Jurkat, Clone E6-1 (cell line): ENCODE measurements at regions not wholly inside any gene's neighbourhood (a gene's known extent, or its start where the extent isn't known, plus 50 kb on each side); places are given as distances from the start of the nearest gene placed in this dataset.

Source experiments
- DNase-seq: peaks from one replicate; pipeline ENCODE4 v3.0.0-alpha.2; 2011; ENCODE audit warnings: low read depth, low spot score
- H3K4me3 ChIP-seq: 2 replicates; pipeline ENCODE4 v1.5.1; 2011; ENCODE audit warnings: mild to moderate bottlenecking, low read length, control low read depth, moderate library complexity

DNA sequence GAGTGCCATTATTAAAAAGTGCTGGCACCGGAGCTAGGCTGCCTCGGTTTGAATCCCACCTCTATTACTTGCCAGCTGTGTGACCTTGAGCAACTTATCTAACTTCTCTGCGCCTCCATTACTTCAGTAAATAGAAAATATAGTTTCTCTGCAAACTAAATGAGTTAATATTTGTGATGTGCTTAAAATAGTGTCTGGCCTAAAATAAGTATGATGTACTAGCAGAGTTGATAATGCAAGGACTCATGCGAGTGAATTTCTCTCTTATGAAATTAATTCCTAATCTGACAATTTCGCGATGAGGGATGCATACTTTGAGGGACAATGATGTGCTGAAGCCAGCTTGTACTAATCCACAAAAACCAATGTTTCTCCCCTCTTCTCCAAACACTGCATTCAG is 180.8 kb upstream of the NTF3 start:
- H3K4me3 ChIP-seq: no peak overlapping the region
- no peak for DNase-seq

- DNase-seq: no peak
- no peak overlapping the region for H3K4me3 ChIP-seq
Measured at GRCh38 chr12:5251786-5252185, 180.1 kb upstream of the NTF3 start.

DNA sequence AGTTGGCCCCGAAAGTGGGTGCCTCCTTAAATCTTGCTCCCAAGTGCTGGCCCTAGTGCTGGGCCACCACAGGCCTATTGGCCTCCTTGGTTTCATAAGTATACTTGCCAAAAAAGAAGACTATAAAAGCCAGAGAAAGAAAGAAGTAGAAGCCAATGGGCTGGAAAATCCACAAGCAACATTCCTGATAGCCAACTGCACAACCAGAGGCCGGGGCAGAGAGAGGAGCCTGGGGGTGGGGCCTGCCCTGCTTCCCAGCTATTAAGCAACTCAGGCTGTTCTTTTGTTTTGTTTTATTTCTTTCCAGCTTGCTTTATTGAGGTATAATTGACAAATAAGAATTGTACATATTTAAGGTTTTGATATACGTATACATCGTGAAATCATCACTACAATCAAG is 177.2 kb upstream of the NTF3 start:
- H3K4me3 ChIP-seq: no peak overlapping the region
- no peak for DNase-seq

- no peak for DNase-seq
- no peak overlapping the region for H3K4me3 ChIP-seq
Measured at GRCh38 chr12:5257763-5258495, 174.0 kb upstream of the NTF3 start.

DNA sequence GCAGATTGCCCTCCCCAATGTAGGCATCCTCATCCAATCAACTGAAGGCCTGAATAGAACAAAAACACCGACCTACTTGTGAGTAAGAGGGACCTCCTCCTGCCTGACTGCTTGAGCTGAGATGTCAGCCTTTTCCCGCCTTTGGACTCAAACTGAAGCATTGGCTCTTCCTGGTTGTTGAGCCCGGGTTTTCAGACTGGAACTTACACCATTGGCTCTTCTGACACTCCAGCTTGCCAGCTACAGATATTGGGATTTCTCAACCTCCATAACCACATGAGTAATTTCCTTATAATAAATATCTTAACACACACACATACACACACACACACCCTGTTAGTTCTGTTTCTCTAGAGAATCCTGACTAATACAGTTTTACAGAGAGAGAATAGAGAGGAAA is 173.4 kb upstream of the NTF3 start:
- DNase-seq: no peak
- H3K4me3 ChIP-seq: no peak overlapping the region

DNA sequence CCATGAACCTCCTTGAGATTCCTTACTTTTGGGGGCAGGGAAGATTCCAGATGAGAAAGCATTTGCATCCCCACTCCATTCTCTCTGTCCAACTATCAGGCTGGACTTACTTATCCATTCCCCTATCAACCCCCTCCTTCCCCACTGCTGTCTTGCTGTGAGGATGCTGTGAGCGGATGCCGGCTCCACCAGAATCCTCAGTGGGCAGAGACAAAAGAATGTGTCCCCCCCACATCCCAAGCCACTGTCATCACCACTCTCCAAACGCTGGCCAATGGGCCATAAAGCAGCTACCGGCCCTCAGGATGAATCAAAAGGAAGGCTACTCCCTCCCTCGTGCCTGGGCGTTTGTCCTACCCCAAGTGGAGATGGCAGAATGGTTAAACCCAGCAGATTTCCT is 173.0 kb upstream of the NTF3 start:
- H3K4me3 ChIP-seq: no peak overlapping the region
- no peak for DNase-seq

- DNase-seq: no peak
- H3K4me3 ChIP-seq: no peak overlapping the region
Measured at GRCh38 chr12:5259523-5259922, 172.4 kb upstream of the NTF3 start.

GRCh38 chr12:5260086-5260485 is 171.8 kb upstream of the NTF3 start:
- DNase-seq: no peak
- H3K4me3 ChIP-seq: no peak overlapping the region

DNA sequence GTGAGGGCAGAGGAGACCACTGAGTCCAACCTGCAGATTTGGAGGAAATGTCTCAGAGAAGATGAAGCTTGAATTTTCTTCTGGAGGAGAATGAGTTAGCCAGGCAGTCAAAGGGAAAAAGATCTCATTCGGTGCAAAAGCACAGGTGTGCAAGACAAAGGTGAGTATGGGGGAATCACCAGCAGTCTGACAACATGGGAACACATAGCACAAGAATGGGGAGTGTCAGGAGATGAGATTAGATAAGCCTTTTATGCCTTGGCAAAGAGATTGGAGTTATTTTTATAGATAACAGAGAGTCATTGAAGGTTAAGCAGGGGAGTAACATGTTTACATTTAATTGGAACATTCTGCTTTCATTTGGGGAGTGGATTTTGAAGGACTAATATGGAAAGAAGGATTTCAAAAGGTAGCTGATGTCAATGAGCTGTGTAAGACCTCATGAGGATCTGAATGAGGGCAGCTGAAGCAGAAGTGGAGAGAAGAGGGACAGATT is 171.3 kb upstream of the NTF3 start:
- H3K4me3 ChIP-seq: no peak overlapping the region
- no peak for DNase-seq

GRCh38 chr12:5262450-5262849 is 169.5 kb upstream of the NTF3 start:
- no peak for DNase-seq

GRCh38 chr12:5262885-5263284 is 169.0 kb upstream of the NTF3 start:
- DNase-seq: no peak
- H3K4me3 ChIP-seq: no peak overlapping the region

More at GRCh38 chr12:5262450-5262849, 169.5 kb upstream of the NTF3 start:
- H3K4me3 ChIP-seq: no peak overlapping the region

DNA sequence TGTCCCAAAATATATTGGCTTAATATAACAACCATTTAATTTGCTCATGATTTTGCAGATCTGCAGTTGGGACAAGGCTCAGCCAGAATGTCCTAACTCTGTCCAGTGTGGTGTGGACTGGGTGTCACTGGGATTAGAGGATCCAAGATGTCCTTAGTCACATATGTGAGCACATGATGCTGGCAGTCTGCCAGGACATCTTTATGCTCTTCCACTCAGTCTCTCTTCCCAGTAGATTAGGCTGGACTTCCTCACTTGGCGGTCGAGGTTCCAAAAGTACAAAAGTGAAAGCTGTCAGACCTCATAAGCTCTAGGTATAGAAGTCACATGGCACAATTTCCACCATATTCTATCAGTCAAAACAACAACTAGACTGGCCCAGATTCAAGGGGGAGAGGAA is 167.9 kb upstream of the NTF3 start:
- DNase-seq: no peak
- H3K4me3 ChIP-seq: no peak overlapping the region

- H3K4me3 ChIP-seq: no peak overlapping the region
- DNase-seq: no peak
Measured at GRCh38 chr12:5267603-5268423, 164.1 kb upstream of the NTF3 start.

GRCh38 chr12:5268424-5269210 is 163.3 kb upstream of the NTF3 start:
- no peak overlapping the region for H3K4me3 ChIP-seq
- DNase-seq: no peak

DNA sequence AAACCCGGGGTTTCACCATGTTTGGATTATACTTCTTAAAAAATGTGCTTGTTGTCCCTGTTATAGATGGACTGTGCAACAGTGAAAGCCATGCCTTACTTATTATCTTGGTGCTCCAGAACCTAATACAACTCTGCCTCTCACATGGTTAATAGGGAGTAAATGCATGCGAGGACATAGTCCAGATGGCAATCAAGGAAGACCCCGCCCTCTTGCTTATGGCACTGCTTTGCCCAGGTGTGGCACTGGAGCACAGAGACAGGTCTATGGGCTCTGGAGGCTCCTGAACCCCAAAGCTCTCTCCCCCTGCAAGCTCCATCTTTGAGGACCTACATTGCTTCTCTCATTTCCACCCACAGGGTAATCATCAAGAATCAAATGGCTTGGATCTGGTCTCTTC is 162.1 kb upstream of the NTF3 start:
- DNase-seq: no peak
- no peak overlapping the region for H3K4me3 ChIP-seq

GRCh38 chr12:5272018-5272785 is 159.7 kb upstream of the NTF3 start:
- DNase-seq: no peak
- no peak overlapping the region for H3K4me3 ChIP-seq

DNA sequence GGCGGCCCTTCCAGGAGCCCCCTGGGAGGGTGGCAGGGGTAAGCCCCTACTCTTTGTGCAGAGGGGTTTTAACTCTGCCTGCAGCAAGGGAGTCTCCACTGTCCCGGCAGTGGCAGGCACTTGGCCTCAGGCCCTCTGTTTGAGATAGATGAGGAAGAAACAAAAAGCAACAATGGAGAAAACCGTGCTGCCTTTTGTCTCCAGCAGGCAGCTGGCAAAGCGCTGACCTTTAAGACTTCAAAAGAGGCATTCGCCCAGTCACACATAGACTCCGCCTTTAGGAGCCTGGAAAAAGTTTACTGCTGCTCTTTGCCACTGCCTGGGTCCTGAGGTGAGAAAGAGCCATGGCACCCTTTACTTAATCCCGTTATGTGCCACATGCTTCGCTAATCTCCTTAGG is 158.2 kb upstream of the NTF3 start:
- H3K4me3 ChIP-seq: no peak overlapping the region
- DNase-seq: no peak

GRCh38 chr12:5276327-5276880 is 155.5 kb upstream of the NTF3 start:
- no peak for DNase-seq
- no peak overlapping the region for H3K4me3 ChIP-seq

DNA sequence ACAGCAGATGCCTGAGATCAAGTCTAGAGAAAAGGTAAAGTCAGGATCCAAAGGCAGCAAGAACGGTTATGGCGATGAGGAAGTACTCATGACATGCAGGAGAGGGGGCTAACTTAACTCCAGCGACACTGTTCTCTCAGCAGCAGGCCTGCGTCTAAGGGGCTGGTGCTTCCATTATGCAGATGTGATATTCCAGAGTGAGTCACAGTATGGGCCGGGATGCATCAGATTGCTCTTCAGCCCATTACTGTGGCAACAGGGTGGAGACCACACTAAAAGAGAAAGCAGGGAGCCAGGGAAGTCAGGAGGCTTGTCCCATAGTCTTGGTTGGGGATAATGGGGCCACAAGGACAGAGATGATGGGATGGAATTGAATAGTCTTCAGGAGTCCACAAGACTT is 151.8 kb upstream of the NTF3 start:
- no peak for DNase-seq
- no peak overlapping the region for H3K4me3 ChIP-seq
